GM12878 (cell line): ENCODE measurements at regions not wholly inside any gene's neighbourhood (a gene's known extent, or its start where the extent isn't known, plus 50 kb on each side); places are given as distances from the start of the nearest gene placed in this dataset.

Source experiments
- CTCF ChIP-seq, 3 experiments: IDR thresholded peaks in 2 of 3; conservative IDR thresholded peaks in 1 of 3; 2 replicates each; pipeline ENCODE4 v1.5.1; 2011; ENCODE audit warnings: low read depth in 3 of 3, low read length in 3 of 3, mild to moderate bottlenecking in 3 of 3, control low read depth in 2 of 3, moderate library complexity in 2 of 3, inconsistent platforms in 1 of 3, mixed read lengths in 1 of 3; ENCODE audit not compliant: control insufficient read depth in 2 of 3, insufficient read depth in 1 of 3; ENCODE audit errors: extremely low read depth in 1 of 3
- ESRRA ChIP-seq: IDR thresholded peaks from 2 replicates; pipeline ENCODE4 v1.6.1; 2012; ENCODE audit warnings: mild to moderate bottlenecking, low read length, improper control_type of control experiment
- POLR2A ChIP-seq: IDR thresholded peaks from 2 replicates; pipeline ENCODE4 v1.6.1; 2011; ENCODE audit warnings: low read depth, mild to moderate bottlenecking, low read length
- POU2F2 ChIP-seq: IDR thresholded peaks from 3 replicates; pipeline ENCODE4 v1.6.1; 2011; ENCODE audit warnings: low read depth, mild to moderate bottlenecking, low read length, borderline replicate concordance
- RCOR1 ChIP-seq: conservative IDR thresholded peaks from 2 replicates; pipeline ENCODE4 v1.6.1; 2012; ENCODE audit warnings: low read depth, low read length, improper control_type of control experiment
- RFX5 ChIP-seq: IDR thresholded peaks from 2 replicates; pipeline ENCODE4 v1.6.1; 2011; ENCODE audit warnings: low read depth, low read length, improper control_type of control experiment
- SKIL ChIP-seq: fragments of 450-650 bp; IDR thresholded peaks from 2 replicates; pipeline ENCODE4 v1.6.1; 2017; ENCODE audit warnings: mild to moderate bottlenecking, low read depth, inconsistent platforms; ENCODE audit not compliant: poor library complexity, severe bottlenecking
- TAF1 ChIP-seq: IDR thresholded peaks from 2 replicates; pipeline ENCODE4 v1.6.1; 2011; ENCODE audit warnings: mild to moderate bottlenecking, low read depth, low read length, borderline replicate concordance
- TF ChIP-seq, protein P1 (sequence below): IDR thresholded peaks from 2 replicates; pipeline ENCODE4 v1.6.1; 2012; ENCODE audit warnings: low read depth, low read length, improper control_type of control experiment
- TF ChIP-seq, protein P2 (sequence below): IDR thresholded peaks from 2 replicates; pipeline ENCODE4 v1.6.1; 2012; ENCODE audit warnings: mild to moderate bottlenecking, low read depth, low read length
- TF ChIP-seq, protein P3 (sequence below): fragments of 450-650 bp; IDR thresholded peaks from 2 replicates; pipeline ENCODE4 v1.6.1; 2016; ENCODE audit warnings: mild to moderate bottlenecking
- TF ChIP-seq, protein P4 (sequence below): IDR thresholded peaks from 2 replicates; pipeline ENCODE4 v1.6.1; 2012; ENCODE audit warnings: low read depth, low read length, improper control_type of control experiment

DNA sequence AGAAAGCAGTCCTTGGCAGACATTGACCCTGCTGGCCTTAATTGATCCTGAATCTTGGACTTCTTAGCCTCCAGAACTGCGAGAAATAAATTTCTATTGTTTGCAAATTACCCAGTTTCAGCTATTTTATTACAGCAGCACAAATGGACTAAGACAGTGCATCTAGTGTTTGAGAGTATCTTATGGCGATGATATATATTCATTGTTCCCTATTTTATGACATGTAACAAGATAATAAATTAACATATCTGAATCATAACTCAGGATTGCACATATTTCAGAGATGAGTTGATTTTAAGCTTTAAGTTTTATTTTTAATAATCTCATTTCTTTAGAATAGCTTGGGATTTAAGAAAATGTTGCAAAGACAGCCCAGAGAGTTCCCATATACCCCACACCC lies 167.4 kb upstream of the FOXG1 start:
- no peak for TF ChIP-seq ESRRA
- TF ChIP-seq RFX5: no peak
- no peak for TF ChIP-seq POU2F2
- TF ChIP-seq, protein P1, sequence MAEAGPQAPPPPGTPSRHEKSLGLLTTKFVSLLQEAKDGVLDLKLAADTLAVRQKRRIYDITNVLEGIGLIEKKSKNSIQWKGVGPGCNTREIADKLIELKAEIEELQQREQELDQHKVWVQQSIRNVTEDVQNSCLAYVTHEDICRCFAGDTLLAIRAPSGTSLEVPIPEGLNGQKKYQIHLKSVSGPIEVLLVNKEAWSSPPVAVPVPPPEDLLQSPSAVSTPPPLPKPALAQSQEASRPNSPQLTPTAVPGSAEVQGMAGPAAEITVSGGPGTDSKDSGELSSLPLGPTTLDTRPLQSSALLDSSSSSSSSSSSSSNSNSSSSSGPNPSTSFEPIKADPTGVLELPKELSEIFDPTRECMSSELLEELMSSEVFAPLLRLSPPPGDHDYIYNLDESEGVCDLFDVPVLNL: no peak
- TF ChIP-seq RCOR1: no peak
- no peak for TF ChIP-seq CTCF (IDR thresholded peaks at IDR 0.05 in 2 of 3, conservative IDR thresholded peaks at IDR 0.05 in 1 of 3; ENCODE audit: control insufficient read depth in 2 of 3, extremely low read depth in 1 of 3, insufficient read depth in 1 of 3, low read depth in 3 of 3, low read length in 3 of 3)
- TF ChIP-seq, protein P2, sequence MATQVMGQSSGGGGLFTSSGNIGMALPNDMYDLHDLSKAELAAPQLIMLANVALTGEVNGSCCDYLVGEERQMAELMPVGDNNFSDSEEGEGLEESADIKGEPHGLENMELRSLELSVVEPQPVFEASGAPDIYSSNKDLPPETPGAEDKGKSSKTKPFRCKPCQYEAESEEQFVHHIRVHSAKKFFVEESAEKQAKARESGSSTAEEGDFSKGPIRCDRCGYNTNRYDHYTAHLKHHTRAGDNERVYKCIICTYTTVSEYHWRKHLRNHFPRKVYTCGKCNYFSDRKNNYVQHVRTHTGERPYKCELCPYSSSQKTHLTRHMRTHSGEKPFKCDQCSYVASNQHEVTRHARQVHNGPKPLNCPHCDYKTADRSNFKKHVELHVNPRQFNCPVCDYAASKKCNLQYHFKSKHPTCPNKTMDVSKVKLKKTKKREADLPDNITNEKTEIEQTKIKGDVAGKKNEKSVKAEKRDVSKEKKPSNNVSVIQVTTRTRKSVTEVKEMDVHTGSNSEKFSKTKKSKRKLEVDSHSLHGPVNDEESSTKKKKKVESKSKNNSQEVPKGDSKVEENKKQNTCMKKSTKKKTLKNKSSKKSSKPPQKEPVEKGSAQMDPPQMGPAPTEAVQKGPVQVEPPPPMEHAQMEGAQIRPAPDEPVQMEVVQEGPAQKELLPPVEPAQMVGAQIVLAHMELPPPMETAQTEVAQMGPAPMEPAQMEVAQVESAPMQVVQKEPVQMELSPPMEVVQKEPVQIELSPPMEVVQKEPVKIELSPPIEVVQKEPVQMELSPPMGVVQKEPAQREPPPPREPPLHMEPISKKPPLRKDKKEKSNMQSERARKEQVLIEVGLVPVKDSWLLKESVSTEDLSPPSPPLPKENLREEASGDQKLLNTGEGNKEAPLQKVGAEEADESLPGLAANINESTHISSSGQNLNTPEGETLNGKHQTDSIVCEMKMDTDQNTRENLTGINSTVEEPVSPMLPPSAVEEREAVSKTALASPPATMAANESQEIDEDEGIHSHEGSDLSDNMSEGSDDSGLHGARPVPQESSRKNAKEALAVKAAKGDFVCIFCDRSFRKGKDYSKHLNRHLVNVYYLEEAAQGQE: no peak
- no peak for TF ChIP-seq POLR2A
- TF ChIP-seq SKIL: no peak
- TF ChIP-seq TAF1: no peak
- TF ChIP-seq, protein P3, sequence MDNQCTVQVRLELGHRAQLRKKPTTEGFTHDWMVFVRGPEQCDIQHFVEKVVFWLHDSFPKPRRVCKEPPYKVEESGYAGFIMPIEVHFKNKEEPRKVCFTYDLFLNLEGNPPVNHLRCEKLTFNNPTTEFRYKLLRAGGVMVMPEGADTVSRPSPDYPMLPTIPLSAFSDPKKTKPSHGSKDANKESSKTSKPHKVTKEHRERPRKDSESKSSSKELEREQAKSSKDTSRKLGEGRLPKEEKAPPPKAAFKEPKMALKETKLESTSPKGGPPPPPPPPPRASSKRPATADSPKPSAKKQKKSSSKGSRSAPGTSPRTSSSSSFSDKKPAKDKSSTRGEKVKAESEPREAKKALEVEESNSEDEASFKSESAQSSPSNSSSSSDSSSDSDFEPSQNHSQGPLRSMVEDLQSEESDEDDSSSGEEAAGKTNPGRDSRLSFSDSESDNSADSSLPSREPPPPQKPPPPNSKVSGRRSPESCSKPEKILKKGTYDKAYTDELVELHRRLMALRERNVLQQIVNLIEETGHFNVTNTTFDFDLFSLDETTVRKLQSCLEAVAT: no peak
- TF ChIP-seq, protein P4, sequence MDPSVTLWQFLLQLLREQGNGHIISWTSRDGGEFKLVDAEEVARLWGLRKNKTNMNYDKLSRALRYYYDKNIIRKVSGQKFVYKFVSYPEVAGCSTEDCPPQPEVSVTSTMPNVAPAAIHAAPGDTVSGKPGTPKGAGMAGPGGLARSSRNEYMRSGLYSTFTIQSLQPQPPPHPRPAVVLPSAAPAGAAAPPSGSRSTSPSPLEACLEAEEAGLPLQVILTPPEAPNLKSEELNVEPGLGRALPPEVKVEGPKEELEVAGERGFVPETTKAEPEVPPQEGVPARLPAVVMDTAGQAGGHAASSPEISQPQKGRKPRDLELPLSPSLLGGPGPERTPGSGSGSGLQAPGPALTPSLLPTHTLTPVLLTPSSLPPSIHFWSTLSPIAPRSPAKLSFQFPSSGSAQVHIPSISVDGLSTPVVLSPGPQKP: no peak
